ENCODE measurements at regions not wholly inside any gene's neighbourhood (a gene's known extent, or its start where the extent isn't known, plus 50 kb on each side); places are given as distances from the start of the nearest gene placed in this dataset.
"Not testable (repeated sequence)": the region's sequence is repeated elsewhere in the genome, so short reads cannot be mapped to it uniquely, and the experiment has no call there.

DNA sequence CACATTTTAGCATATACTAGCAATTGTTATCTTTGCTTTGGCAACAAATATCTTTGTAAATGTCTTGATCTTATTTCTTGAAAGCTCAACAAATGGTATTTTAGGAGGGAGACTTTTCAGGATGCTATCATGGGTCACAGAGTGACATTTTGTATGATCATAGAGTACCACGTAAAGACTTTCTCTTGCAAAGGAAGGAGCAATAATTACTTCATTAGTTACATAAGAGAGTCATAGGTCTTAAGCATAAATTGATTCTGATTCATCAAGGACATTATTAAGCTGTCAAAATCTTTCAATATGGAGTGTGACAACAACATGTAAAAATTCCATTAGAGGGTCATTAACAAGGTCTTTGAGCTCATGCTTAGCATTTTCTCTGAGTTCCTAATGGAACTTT, 339.6 kb downstream of the NUP35 start:
- Histone ChIP-seq H3K27me3 (ENCODE audit: insufficient read depth, low read length) (no peaks in the 10 kb centered on the region), H3K4me1 (ENCODE audit: insufficient read depth, low read length) (no peaks in the 10 kb centered on the region), H3K9me3 (ENCODE audit: insufficient read depth, low read depth, low read length) (no peaks in the 10 kb centered on the region), H3K4me3 (ENCODE audit: low read length) (no peak overlapping the region), H3K9ac (ENCODE audit: low read depth, low read length) (no peak overlapping the region), H3K27ac (ENCODE audit: low read length) (no peak overlapping the region), H3K36me3 (ENCODE audit: insufficient read depth, low read depth, low read length) (no peaks in the 10 kb centered on the region)

DNA sequence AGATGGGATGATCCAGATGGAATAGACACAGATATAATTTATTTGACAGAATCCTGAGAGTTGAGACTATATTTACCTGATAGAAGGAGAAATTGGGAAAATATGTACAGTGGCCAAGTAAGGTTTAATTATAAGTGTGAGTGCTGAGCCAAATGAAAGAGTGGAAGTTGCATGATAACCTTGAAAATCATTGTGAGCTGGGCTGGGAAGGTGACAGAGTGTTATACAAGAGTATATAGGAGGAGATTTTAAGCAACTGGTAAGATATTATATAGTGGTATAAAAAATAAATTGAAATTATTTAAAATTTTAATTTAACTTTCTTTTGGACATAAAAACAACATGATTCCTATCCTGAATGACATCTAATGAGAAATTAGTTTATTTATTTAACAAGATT, 340.8 kb downstream of the NUP35 start:
- Histone ChIP-seq H3K4me3 (ENCODE audit: low read length) (no peak overlapping the region), H3K9me3 (ENCODE audit: insufficient read depth, low read depth, low read length) (no peaks in the 10 kb centered on the region), H3K27me3 (ENCODE audit: insufficient read depth, low read length) (no peaks in the 10 kb centered on the region), H3K4me1 (ENCODE audit: insufficient read depth, low read length) (no peaks in the 10 kb centered on the region), H3K9ac (ENCODE audit: low read depth, low read length) (no peak overlapping the region), H3K36me3 (ENCODE audit: insufficient read depth, low read depth, low read length) (no peaks in the 10 kb centered on the region), H3K27ac (ENCODE audit: low read length) (no peak overlapping the region)

DNA sequence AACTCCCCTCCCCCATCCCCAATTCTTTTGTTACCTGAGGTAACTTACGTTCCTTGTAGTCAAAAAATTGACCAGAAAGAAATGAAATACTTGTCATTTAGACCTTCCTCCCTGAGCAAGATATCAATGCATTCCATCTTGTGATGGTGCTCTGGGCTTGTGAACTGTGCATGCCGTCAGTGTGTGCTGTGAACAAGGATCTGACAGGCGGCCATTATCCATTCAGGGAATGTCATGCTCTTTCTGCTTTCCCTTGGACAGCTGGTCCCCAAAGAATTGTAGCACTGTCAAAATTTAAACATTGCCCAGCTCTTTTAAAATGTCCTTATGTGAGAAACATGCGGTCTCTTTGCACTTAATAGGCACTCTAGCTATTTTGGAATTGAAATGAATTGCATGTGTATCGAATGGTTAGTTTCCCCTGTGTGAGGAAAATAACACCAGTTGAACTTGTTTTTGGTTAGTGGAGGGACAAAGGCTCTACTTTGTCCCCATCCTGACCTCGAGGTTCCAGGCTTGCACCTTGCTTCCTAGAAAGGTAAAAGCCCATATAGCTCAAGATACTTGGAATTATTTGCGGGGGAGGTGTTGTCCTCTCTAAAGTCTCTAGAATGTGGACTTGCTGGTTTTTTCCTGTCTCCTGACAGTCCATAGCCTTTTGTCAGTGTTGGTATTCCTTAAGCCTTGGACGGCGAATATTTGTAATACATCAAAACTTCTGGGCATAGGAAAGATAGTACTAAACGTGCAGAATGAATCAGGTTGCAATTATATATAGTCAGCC, 350.9 kb downstream of the NUP35 start:
- H3K4me1 ChIP-seq (ENCODE audit: insufficient read depth, low read length) = peaks cover 8% of the 10 kb centered on the region; the same call in 1 of the 2 replicates
- H3K4me3 ChIP-seq (ENCODE audit: low read length) = no peak overlapping the region
- no peaks in the 10 kb centered on the region for H3K36me3 ChIP-seq (ENCODE audit: insufficient read depth, low read depth, low read length)
- H3K27ac ChIP-seq (ENCODE audit: low read length) = no peak overlapping the region
- H3K27me3 ChIP-seq (ENCODE audit: insufficient read depth, low read length) = no peaks in the 10 kb centered on the region
- H3K9me3 ChIP-seq (ENCODE audit: insufficient read depth, low read depth, low read length) = no peaks in the 10 kb centered on the region
- H3K9ac ChIP-seq (ENCODE audit: low read depth, low read length) = no peak overlapping the region

DNA sequence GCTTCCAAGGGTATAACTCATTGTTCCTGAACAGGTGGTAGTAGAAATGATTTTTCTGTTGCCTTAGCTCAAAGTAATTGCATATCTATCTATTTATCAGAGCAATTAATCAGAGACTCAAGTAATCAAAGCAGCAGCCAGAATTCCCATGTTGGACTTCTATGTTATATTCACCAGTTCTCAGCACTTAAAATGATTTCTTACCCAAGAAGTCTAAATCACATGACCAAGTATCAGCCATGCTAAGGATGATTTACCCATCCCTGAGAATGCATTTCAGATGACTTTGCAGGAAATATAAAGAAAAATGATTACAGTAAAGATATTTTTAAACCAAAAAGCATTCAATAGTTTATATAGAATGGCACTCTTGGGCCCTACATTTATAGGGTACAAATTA, 352.2 kb downstream of the NUP35 start:
- no peak overlapping the region for H3K27ac ChIP-seq (ENCODE audit: low read length)
- H3K4me1 ChIP-seq (ENCODE audit: insufficient read depth, low read length) = peaks cover 8% of the 10 kb centered on the region; the same call in 1 of the 2 replicates
- no peaks in the 10 kb centered on the region for H3K36me3 ChIP-seq (ENCODE audit: insufficient read depth, low read depth, low read length)
- no peak overlapping the region for H3K9ac ChIP-seq (ENCODE audit: low read depth, low read length)
- no peaks in the 10 kb centered on the region for H3K9me3 ChIP-seq (ENCODE audit: insufficient read depth, low read depth, low read length)
- H3K27me3 ChIP-seq (ENCODE audit: insufficient read depth, low read length) = no peaks in the 10 kb centered on the region
- no peak overlapping the region for H3K4me3 ChIP-seq (ENCODE audit: low read length)

DNA sequence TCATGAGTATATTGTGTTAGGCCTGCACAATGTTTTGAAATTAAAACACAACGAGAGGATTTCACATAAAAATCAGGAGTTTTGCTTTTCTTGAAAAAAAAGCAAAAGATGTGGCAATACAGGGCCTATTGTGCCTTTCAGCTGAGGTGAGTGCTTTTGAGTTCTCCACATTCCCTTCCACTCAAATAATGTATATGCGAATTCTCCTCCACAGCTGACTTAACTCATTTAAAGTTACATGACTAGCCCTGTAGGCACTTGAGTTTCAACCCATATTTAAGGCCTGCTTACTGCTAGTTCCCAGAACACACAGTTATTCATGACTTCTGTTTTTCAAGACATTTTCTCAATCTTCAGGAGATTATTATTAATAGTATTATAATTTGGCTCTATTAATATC, 353.1 kb downstream of the NUP35 start:
- Histone ChIP-seq H3K27ac (ENCODE audit: low read length) (no peak overlapping the region), H3K4me3 (ENCODE audit: low read length) (no peak overlapping the region), H3K27me3 (ENCODE audit: insufficient read depth, low read length) (no peaks in the 10 kb centered on the region), H3K4me1 (ENCODE audit: insufficient read depth, low read length) (peaks cover 8% of the 10 kb centered on the region; the same call in 1 of the 2 replicates), H3K9ac (ENCODE audit: low read depth, low read length) (no peak overlapping the region), H3K36me3 (ENCODE audit: insufficient read depth, low read depth, low read length) (no peaks in the 10 kb centered on the region), H3K9me3 (ENCODE audit: insufficient read depth, low read depth, low read length) (no peaks in the 10 kb centered on the region)

DNA sequence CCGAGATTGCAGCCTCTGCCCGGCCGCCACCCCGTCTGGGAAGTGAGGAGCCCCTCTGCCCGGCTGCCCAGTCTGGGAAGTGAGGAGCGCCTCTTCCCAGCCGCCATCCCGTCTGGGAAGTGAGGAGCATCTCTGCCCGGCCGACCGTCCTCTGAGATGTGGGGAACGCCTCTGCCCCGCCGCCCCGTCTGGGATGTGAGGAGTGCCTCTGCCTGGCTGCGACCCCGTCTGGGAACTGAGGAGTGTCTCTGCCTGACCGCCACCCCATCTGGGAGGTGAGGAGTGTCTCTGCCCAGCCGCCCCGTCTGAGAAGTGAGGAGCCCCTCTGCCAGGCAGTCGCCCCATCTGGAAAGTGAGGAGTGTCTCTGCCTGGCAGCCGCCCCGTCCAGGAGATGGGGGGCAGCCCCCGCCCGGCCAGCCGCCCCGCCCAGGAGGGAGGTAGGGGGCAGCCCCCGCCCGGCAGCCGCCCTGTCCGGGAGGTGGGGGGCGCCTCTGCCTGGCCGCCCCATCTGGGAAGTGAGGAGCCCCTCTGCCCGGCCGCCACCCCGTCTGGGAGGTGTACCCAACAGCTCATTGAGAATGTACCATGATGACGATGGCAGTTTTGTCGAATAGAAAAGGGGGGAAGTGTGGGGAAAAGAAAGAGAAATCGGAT, 354.8 kb downstream of the NUP35 start:
- not testable (repeated sequence) for H3K27me3 ChIP-seq (ENCODE audit: insufficient read depth, low read length); H3K36me3 ChIP-seq (ENCODE audit: insufficient read depth, low read depth, low read length); H3K4me1 ChIP-seq (ENCODE audit: insufficient read depth, low read length); H3K9me3 ChIP-seq (ENCODE audit: insufficient read depth, low read depth, low read length); H3K4me3 ChIP-seq (ENCODE audit: low read length); H3K9ac ChIP-seq (ENCODE audit: low read depth, low read length); H3K27ac ChIP-seq (ENCODE audit: low read length)

DNA sequence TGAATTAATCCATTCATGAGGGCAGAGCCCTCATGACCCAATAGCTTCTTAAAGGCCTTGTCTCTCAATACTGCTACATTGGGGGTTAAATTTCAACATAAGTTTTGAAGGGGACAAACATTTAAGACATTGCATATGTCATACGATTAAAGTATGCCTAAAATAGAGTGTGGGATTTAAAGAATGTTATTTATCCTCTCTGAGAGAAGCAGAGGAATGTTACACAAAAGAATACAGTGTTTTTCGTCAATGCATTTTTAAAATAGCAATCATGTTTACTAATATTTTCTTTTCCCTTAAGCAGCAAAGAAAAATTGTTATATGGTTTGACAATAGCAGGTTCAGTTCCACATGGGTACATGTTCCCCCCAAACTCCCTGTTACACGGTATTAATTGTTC, 363.1 kb downstream of the NUP35 start:
- Histone ChIP-seq H3K9me3 (ENCODE audit: insufficient read depth, low read depth, low read length) (no peaks in the 10 kb centered on the region), H3K27ac (ENCODE audit: low read length) (no peak overlapping the region), H3K4me1 (ENCODE audit: insufficient read depth, low read length) (peaks cover 8% of the 10 kb centered on the region), H3K9ac (ENCODE audit: low read depth, low read length) (no peak overlapping the region), H3K27me3 (ENCODE audit: insufficient read depth, low read length) (no peaks in the 10 kb centered on the region), H3K36me3 (ENCODE audit: insufficient read depth, low read depth, low read length) (no peaks in the 10 kb centered on the region), H3K4me3 (ENCODE audit: low read length) (no peak overlapping the region)

DNA sequence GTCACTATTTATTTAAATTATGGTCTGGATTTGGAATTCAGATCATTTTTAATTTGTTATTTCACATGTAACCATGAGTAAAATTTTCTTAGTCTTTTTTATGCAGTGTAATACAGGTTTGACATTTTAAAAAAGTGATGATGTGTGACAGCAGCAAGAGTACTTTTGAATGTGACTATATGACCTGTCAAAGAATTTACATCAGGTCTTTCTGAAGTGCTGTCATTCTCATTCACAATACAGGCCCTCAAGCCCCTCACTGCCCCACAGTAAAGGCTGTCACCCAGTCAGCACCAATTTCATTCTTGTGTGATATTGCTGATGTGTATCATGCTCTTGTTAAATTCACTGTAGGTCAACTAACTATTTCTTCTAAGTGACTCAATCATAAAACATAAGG, 364.2 kb downstream of the NUP35 start:
- Histone ChIP-seq H3K9ac (ENCODE audit: low read depth, low read length) (no peak overlapping the region), H3K9me3 (ENCODE audit: insufficient read depth, low read depth, low read length) (no peaks in the 10 kb centered on the region), H3K4me3 (ENCODE audit: low read length) (no peak overlapping the region), H3K27ac (ENCODE audit: low read length) (no peak overlapping the region), H3K4me1 (ENCODE audit: insufficient read depth, low read length) (peaks cover 8% of the 10 kb centered on the region), H3K27me3 (ENCODE audit: insufficient read depth, low read length) (no peaks in the 10 kb centered on the region), H3K36me3 (ENCODE audit: insufficient read depth, low read depth, low read length) (no peaks in the 10 kb centered on the region)

DNA sequence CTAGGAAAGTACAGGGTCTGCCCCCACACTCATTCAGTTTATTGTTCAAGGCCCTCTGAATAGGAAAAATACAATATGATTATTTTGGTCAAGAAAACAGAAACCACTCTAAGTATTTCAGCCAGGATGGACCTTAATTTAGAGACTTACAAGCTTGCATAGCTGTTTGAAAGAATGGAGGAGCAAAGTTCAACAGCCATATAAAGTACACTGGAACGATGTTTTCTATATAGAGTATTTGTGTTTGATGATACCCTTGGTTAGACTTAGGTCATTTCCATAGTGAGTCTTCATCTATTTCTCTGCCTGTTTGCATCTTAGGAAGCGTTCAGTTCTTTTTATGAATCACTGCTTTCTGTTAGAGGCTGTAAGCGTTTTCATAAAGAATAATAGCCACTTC, 366.2 kb downstream of the NUP35 start:
- Histone ChIP-seq H3K4me3 (ENCODE audit: low read length) (no peak overlapping the region), H3K27ac (ENCODE audit: low read length) (no peak overlapping the region), H3K4me1 (ENCODE audit: insufficient read depth, low read length) (peaks cover 11% of the 10 kb centered on the region), H3K36me3 (ENCODE audit: insufficient read depth, low read depth, low read length) (no peaks in the 10 kb centered on the region), H3K9me3 (ENCODE audit: insufficient read depth, low read depth, low read length) (no peaks in the 10 kb centered on the region), H3K9ac (ENCODE audit: low read depth, low read length) (no peak overlapping the region), H3K27me3 (ENCODE audit: insufficient read depth, low read length) (no peaks in the 10 kb centered on the region)

DNA sequence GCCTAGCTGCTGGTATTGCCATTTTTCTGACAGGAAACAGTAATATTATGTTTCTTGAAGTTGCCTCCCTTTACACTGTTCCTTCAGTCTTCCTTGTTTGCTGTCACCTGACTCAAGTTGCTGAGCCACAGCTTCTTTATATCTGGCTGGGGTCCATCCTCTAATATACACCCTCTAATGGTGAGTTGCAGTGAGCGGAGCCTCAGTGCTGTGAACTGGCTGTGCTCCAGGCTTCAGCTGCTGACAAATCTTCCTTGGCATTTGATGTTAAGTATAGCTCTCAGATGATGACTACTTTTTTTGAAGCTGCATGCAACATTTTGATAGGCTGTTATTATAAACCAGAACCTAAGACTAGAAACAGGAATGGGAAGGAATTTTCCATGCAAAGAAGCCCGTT, 366.7 kb downstream of the NUP35 start:
- Histone ChIP-seq H3K27me3 (ENCODE audit: insufficient read depth, low read length) (no peaks in the 10 kb centered on the region), H3K27ac (ENCODE audit: low read length) (no peak overlapping the region), H3K9ac (ENCODE audit: low read depth, low read length) (no peak overlapping the region), H3K4me1 (ENCODE audit: insufficient read depth, low read length) (peaks cover 15% of the 10 kb centered on the region), H3K9me3 (ENCODE audit: insufficient read depth, low read depth, low read length) (no peaks in the 10 kb centered on the region), H3K36me3 (ENCODE audit: insufficient read depth, low read depth, low read length) (no peaks in the 10 kb centered on the region), H3K4me3 (ENCODE audit: low read length) (no peak overlapping the region)

DNA sequence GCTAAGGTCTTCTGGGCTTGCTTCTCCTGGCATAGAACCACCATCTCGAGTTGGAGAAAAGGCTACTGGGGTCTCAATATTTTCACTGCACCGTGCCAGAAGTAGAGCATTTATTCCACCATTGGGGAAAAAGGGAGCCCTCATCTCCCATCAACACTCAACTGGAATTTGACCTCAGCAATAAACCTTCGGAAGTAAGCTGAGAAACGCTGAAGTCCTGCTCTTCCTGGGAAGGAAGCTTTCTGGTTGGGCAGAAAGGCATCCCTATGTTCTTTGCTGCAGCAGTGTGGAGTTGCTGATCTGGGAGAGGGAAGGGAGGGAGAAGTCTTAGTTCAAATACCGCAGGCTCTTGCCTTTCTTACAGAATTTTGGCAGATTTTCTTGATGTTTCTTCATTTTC, 368.8 kb downstream of the NUP35 start:
- no peaks in the 10 kb centered on the region for H3K27me3 ChIP-seq (ENCODE audit: insufficient read depth, low read length)
- no peaks in the 10 kb centered on the region for H3K9me3 ChIP-seq (ENCODE audit: insufficient read depth, low read depth, low read length)
- no peak overlapping the region for H3K4me3 ChIP-seq (ENCODE audit: low read length)
- H3K27ac ChIP-seq (ENCODE audit: low read length) = no peak overlapping the region
- no peaks in the 10 kb centered on the region for H3K36me3 ChIP-seq (ENCODE audit: insufficient read depth, low read depth, low read length)
- H3K9ac ChIP-seq (ENCODE audit: low read depth, low read length) = no peak overlapping the region
- H3K4me1 ChIP-seq (ENCODE audit: insufficient read depth, low read length) = peaks cover 10% of the 10 kb centered on the region

DNA sequence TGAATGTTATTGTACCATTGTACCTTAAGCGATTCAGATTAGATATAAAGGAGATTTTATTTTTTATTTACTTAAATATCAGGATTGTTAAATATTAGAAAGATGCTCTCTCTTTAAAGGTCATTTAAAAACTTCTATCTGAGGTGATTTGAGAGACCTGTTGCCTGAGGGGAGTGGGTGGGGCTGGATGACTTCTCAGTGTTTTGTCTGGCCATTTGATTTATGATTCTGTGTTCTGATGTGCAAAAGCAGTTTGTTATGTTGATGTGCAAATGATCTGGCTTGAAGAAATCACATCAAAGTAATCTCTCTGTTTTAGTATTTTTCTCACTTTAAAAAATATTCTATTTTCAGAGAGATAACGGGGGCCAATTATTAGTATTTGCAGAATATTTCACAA, 370.8 kb downstream of the NUP35 start:
- H3K9me3 ChIP-seq (ENCODE audit: insufficient read depth, low read depth, low read length) = no peaks in the 10 kb centered on the region
- no peaks in the 10 kb centered on the region for H3K36me3 ChIP-seq (ENCODE audit: insufficient read depth, low read depth, low read length)
- H3K4me3 ChIP-seq (ENCODE audit: low read length) = no peak overlapping the region
- no peaks in the 10 kb centered on the region for H3K27me3 ChIP-seq (ENCODE audit: insufficient read depth, low read length)
- no peak overlapping the region for H3K9ac ChIP-seq (ENCODE audit: low read depth, low read length)
- peaks cover 10% of the 10 kb centered on the region for H3K4me1 ChIP-seq (ENCODE audit: insufficient read depth, low read length)
- no peak overlapping the region for H3K27ac ChIP-seq (ENCODE audit: low read length)
